ENCODE measurements at regions not wholly inside any gene's neighbourhood (a gene's known extent, or its start where the extent isn't known, plus 50 kb on each side); places are given as distances from the start of the nearest gene placed in this dataset.
A peak's percentile ranks its signal among the peaks of the same experiment; 100 is the strongest.

DNA sequence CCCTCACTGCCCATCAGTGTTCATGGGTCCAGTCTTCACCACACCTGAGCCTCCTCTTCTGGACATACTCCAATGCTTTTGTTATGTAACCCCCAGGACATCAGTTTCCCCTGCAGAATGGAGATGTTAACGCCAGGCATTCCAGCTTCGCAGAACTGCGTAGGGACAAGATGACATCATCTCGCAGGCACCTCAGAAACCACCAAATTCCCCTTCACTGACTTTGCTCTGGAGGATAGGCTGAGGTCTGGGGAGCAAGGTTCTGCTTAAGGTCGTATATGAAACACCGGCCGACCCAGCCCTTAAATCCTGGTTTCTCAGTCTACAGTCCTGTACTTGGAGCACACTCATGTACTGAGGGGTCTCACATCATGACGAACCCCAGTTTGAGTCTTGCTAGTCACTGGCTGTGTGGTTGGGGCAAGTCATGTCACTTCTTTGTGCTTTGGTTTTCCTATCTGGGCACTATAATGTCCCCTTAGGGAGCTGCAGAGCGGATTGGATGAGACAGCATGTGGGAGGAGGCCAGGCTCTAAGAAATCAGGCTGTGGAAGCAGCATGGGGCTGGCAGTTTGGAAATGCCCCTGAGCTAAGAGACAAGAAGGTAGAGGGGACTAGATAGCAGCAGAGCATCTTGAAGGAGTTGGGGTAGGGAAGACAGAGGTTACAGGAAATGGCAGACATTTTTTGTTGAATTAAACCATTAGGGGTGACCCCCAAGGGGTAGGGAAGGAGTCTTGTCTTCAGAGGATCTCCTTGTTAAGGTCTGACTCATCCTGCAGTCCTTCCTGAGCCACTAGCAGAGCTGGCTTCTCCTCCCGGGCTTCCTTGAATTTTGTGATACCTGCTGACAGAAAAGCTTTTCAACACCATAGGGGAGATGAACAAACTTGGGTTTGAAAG is 138.3 kb downstream of the FOXD2 start:
- no peaks in the 10 kb centered on the region for H3K9me3 ChIP-seq (ENCODE audit: control insufficient read depth, insufficient read depth, low read length)
- no peaks in the 10 kb centered on the region for H3K36me3 ChIP-seq (ENCODE audit: control insufficient read depth, insufficient read depth, low read length)
- no peak overlapping the region for H3K4me3 ChIP-seq (ENCODE audit: low read depth, low read length)
- H3K4me1 ChIP-seq (ENCODE audit: control insufficient read depth, insufficient read depth, low read length) = peaks cover 34% of the 10 kb centered on the region
- H3K27ac ChIP-seq (ENCODE audit: low read depth, low read length) = peak overlapping the region; percentile 85
- no peaks in the 10 kb centered on the region; the same call in 1 of the 2 replicates for H3K27me3 ChIP-seq (ENCODE audit: control insufficient read depth, insufficient read depth, low read length)
- H3K9ac ChIP-seq (ENCODE audit: low read depth, low read length) = no peak overlapping the region

DNA sequence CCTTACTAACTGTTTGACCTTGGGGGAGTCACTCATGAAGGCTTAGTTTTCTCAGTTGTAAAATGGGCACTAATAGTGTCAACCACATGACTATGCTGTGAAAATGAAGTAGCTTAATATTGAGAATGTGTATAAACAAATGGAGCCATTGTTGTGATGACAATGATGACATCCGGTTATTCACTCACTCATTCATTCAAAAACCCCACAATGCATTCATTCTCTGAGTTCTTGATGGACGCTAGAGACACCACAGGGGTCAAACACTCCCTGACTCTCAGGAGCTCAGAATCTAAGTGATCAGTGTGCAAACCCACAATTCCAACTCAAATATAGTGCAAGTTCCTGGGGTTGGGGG is 138.9 kb downstream of the FOXD2 start:
- Histone ChIP-seq H3K27ac (ENCODE audit: low read depth, low read length) (peak overlapping the region; percentile 85), H3K9ac (ENCODE audit: low read depth, low read length) (no peak overlapping the region), H3K36me3 (ENCODE audit: control insufficient read depth, insufficient read depth, low read length) (no peaks in the 10 kb centered on the region), H3K4me3 (ENCODE audit: low read depth, low read length) (no peak overlapping the region), H3K27me3 (ENCODE audit: control insufficient read depth, insufficient read depth, low read length) (no peaks in the 10 kb centered on the region; the same call in 1 of the 2 replicates), H3K4me1 (ENCODE audit: control insufficient read depth, insufficient read depth, low read length) (peaks cover 34% of the 10 kb centered on the region), H3K9me3 (ENCODE audit: control insufficient read depth, insufficient read depth, low read length) (no peaks in the 10 kb centered on the region)

DNA sequence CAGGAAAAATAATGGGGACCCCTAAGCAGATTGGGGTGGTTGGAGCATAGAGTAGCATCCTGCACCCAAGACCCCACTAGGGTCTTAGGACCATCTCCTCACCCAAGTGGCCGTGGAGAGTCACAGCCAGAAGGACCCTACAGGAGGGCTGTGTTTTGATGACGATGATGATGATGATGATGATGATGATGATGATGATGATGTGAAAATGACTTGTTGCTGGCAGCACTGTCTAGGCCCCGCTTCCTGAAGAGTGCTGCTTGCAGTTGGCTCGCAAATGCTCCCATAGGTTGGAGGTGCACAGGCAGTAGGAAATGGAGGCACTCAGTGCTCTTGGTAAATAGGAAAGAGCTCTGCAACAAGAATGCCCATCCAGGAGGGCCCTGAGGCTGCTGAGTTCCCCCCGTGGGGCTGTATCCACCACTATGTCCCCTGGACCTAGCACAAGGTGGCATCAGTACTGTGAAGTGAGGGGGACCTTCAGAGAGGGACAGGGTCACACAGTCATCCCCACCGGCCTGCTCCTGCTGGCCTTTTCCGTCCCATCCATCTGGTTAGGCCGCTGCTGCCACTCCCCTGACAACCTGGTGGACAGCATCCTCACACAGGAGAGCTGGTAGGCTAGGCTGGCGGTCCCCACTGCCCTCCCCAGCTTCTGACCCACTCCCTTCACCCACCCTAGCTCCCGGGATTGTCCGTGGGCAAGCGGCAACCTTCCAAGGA is 139.6 kb downstream of the FOXD2 start:
- no peak overlapping the region for H3K9ac ChIP-seq (ENCODE audit: low read depth, low read length)
- no peaks in the 10 kb centered on the region; the same call in 1 of the 2 replicates for H3K27me3 ChIP-seq (ENCODE audit: control insufficient read depth, insufficient read depth, low read length)
- no peak overlapping the region for H3K4me3 ChIP-seq (ENCODE audit: low read depth, low read length)
- peaks cover 31% of the 10 kb centered on the region for H3K4me1 ChIP-seq (ENCODE audit: control insufficient read depth, insufficient read depth, low read length)
- no peaks in the 10 kb centered on the region for H3K36me3 ChIP-seq (ENCODE audit: control insufficient read depth, insufficient read depth, low read length)
- H3K27ac ChIP-seq (ENCODE audit: low read depth, low read length) = no peak overlapping the region
- H3K9me3 ChIP-seq (ENCODE audit: control insufficient read depth, insufficient read depth, low read length) = no peaks in the 10 kb centered on the region

DNA sequence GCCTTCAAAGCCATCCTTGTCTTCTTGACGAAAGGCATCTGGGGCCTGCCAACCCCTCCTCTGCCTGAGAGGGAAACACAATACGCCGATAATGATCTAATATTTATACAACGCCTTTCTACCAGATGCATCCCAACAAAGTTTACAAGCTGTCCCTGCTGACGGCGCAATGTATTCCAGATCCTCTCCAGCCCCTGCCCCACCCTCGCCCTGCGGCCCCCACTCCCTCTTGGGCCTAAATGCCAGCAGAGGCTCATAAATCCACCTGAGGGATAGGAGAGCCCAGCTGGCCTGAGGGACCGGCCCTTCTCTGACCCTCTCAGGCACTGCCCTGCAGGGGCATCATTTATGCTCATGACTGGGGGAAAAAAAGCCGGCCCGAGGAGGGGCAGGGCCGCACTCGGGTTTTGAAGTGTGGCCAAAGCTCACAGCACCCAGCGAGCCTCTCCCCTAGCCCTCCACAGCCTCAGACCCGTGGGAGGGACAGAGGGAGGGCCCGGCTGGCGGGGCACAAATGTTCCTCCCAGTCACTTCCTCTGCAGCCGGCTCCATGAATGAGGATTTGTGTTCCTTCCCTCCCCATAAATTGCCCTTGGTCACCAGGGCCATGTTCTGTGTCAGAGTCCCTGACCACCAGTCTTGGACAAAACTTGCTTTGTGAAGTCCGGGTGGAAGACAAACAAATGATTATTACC is 140.3 kb downstream of the FOXD2 start:
- no peak overlapping the region for H3K27ac ChIP-seq (ENCODE audit: low read depth, low read length)
- no peak overlapping the region for H3K4me3 ChIP-seq (ENCODE audit: low read depth, low read length)
- H3K9me3 ChIP-seq (ENCODE audit: control insufficient read depth, insufficient read depth, low read length) = no peaks in the 10 kb centered on the region
- H3K27me3 ChIP-seq (ENCODE audit: control insufficient read depth, insufficient read depth, low read length) = no peaks in the 10 kb centered on the region; the same call in 1 of the 2 replicates
- H3K36me3 ChIP-seq (ENCODE audit: control insufficient read depth, insufficient read depth, low read length) = no peaks in the 10 kb centered on the region
- no peak overlapping the region for H3K9ac ChIP-seq (ENCODE audit: low read depth, low read length)
- H3K4me1 ChIP-seq (ENCODE audit: control insufficient read depth, insufficient read depth, low read length) = peaks cover 29% of the 10 kb centered on the region

DNA sequence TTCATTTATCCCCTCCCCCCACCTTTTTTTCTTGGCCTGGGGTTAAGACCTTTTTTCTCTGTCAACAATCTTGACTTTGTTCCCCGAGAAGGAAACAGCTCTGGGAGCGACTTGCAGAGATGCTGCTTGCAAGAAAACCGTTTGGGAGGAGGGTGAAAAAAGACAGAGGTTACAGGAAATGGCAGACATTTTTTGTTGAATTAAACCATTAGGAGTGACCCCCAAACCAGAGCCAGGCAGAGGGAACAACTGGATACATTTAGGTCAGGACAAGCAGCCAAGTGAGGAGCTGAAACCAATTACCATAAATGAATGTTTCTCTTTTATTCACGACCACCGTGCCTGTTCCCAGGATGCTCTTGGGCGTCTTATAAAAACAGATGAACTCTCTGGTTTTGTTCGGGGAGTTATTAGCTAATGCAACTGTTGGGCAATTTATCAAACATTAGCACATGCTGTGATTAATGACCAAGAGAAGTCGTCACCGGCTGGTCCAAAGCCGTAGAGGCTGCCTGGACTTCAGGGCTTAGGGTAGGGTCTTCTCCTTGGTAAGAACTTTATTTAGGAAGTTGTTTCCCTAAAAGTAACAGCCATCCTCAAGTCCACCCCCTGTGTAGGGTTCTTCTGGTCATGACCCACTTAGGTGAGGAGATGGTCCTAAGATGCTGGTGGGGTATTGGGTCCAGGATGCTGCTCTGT is 141.0 kb downstream of the FOXD2 start:
- Histone ChIP-seq H3K27me3 (ENCODE audit: control insufficient read depth, insufficient read depth, low read length) (no peaks in the 10 kb centered on the region; the same call in 1 of the 2 replicates), H3K36me3 (ENCODE audit: control insufficient read depth, insufficient read depth, low read length) (no peaks in the 10 kb centered on the region), H3K27ac (ENCODE audit: low read depth, low read length) (no peak overlapping the region), H3K4me3 (ENCODE audit: low read depth, low read length) (no peak overlapping the region), H3K4me1 (ENCODE audit: control insufficient read depth, insufficient read depth, low read length) (peaks cover 27% of the 10 kb centered on the region), H3K9ac (ENCODE audit: low read depth, low read length) (no peak overlapping the region), H3K9me3 (ENCODE audit: control insufficient read depth, insufficient read depth, low read length) (no peaks in the 10 kb centered on the region)

DNA sequence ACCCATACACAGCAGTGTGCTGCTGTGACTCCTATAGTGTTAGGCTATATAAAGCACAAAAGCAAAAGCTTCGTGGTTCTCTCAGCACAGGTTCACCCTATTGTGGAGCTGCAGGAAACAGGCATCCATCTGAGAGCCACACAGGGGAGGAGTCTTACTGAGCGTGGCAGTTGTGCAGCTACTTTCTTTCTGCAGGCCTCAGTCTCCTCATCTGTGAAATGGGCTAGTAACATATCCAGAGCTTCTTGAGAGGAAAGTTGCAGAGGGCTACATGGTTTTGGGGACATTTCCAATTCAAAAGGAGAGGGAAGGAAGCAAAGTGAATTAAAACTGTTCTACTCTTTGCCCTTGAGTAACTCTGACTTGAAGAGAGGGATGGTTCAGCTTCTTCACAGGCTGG is 142.0 kb downstream of the FOXD2 start:
- Histone ChIP-seq H3K27ac (ENCODE audit: low read depth, low read length) (no peak overlapping the region), H3K9me3 (ENCODE audit: control insufficient read depth, insufficient read depth, low read length) (no peaks in the 10 kb centered on the region), H3K27me3 (ENCODE audit: control insufficient read depth, insufficient read depth, low read length) (no peaks in the 10 kb centered on the region; the same call in 1 of the 2 replicates), H3K36me3 (ENCODE audit: control insufficient read depth, insufficient read depth, low read length) (no peaks in the 10 kb centered on the region), H3K9ac (ENCODE audit: low read depth, low read length) (no peak overlapping the region), H3K4me3 (ENCODE audit: low read depth, low read length) (no peak overlapping the region), H3K4me1 (ENCODE audit: control insufficient read depth, insufficient read depth, low read length) (peaks cover 27% of the 10 kb centered on the region)

DNA sequence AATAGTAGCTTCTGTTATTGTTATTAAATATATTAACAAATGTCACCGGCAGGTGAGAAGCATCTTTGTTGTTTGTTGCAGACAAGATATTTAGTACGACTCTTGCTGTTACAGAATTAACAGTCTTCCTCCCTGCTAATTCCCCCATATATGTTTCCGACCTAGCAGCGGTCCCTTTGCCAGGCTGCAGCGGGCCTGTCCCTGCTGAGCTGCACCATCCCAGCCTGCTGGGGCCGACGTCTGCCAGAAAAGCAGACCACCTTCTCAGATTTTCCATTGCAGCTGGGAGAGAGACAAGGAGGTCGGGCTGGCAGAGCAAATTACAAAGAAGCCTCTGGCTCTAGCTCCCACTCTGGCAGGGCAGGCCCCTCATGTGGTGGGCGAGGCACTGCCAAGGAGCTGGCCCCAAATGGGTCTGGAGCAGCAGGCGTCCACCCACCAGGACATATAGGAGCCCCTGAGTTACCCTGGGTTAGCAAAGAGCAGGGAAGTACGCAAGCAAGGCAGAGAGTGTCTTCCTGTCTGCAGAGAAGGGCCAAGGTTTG is 142.7 kb downstream of the FOXD2 start:
- no peak overlapping the region for H3K4me3 ChIP-seq (ENCODE audit: low read depth, low read length)
- peaks cover 27% of the 10 kb centered on the region for H3K4me1 ChIP-seq (ENCODE audit: control insufficient read depth, insufficient read depth, low read length)
- H3K36me3 ChIP-seq (ENCODE audit: control insufficient read depth, insufficient read depth, low read length) = no peaks in the 10 kb centered on the region
- H3K27me3 ChIP-seq (ENCODE audit: control insufficient read depth, insufficient read depth, low read length) = no peaks in the 10 kb centered on the region; the same call in 1 of the 2 replicates
- H3K9ac ChIP-seq (ENCODE audit: low read depth, low read length) = no peak overlapping the region
- H3K27ac ChIP-seq (ENCODE audit: low read depth, low read length) = no peak overlapping the region
- H3K9me3 ChIP-seq (ENCODE audit: control insufficient read depth, insufficient read depth, low read length) = no peaks in the 10 kb centered on the region

DNA sequence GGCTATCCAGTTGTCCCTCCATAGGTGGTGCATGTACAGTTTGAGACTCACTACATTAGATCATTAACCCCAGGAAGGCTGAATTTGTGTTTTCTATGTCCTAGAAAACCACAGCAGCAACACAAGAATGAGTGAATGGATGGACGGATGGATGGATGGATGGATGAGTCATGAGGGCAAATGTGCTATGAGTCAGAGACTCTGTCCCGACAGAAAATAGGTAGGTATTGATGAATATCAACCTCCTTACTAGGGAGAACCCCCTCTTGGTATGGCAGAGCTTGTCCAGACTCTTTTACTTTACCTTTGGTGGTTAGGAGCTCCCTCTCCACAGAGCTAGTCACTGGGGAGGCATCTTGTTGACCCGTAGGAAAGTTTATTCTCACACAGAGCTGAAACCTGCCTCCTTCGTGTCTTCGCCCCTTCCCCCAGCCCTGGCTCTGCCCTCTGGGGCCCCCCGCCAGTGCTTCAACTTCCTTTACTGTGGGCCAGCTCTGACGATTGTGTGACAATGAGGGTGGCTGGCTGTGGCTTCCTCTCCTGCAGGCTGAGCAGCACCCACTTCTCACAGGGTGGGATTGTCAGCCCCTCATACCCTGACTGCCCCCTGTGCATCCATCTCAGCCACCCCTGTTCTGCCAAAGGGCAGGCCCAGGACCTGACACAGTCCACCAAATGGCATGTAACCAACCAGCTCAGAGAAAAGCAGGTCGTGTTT is 145.2 kb downstream of the FOXD2 start:
- Histone ChIP-seq H3K4me3 (ENCODE audit: low read depth, low read length) (no peak overlapping the region), H3K36me3 (ENCODE audit: control insufficient read depth, insufficient read depth, low read length) (no peaks in the 10 kb centered on the region), H3K4me1 (ENCODE audit: control insufficient read depth, insufficient read depth, low read length) (peaks cover 15% of the 10 kb centered on the region), H3K9ac (ENCODE audit: low read depth, low read length) (no peak overlapping the region), H3K27ac (ENCODE audit: low read depth, low read length) (no peak overlapping the region), H3K27me3 (ENCODE audit: control insufficient read depth, insufficient read depth, low read length) (no peaks in the 10 kb centered on the region; the same call in 1 of the 2 replicates), H3K9me3 (ENCODE audit: control insufficient read depth, insufficient read depth, low read length) (no peaks in the 10 kb centered on the region)

DNA sequence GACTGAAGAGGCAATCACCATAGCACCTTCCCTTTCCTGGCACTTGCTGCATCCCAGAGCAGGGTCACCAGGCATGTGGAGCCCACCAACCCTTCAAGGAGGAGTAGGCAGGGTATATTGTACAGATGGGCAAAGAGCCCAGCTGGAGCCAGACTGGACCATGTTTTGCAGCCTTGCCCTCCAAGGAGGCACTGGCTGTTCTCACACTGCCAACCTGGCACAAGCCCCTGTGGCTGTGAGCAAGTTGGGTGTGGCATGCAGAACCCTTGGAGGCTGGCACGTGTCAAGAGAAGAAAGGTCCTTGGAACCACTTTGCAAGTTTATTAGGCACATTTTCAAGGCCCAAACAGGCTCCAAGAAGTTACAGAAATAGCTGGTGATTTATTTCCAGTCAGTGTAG is 146.4 kb downstream of the FOXD2 start:
- H3K4me3 ChIP-seq (ENCODE audit: low read depth, low read length) = no peak overlapping the region
- no peaks in the 10 kb centered on the region for H3K9me3 ChIP-seq (ENCODE audit: control insufficient read depth, insufficient read depth, low read length)
- H3K4me1 ChIP-seq (ENCODE audit: control insufficient read depth, insufficient read depth, low read length) = peaks cover 7% of the 10 kb centered on the region
- no peak overlapping the region for H3K27ac ChIP-seq (ENCODE audit: low read depth, low read length)
- H3K36me3 ChIP-seq (ENCODE audit: control insufficient read depth, insufficient read depth, low read length) = no peaks in the 10 kb centered on the region
- H3K27me3 ChIP-seq (ENCODE audit: control insufficient read depth, insufficient read depth, low read length) = no peaks in the 10 kb centered on the region; the same call in 1 of the 2 replicates
- no peak overlapping the region for H3K9ac ChIP-seq (ENCODE audit: low read depth, low read length)

All from HUES48 (cell line).